HG03575 (cell line): ENCODE measurements at regions not wholly inside any gene's neighbourhood (a gene's known extent, or its start where the extent isn't known, plus 50 kb on each side); places are given as distances from the start of the nearest gene placed in this dataset.
"Not testable (repeated sequence)": the region's sequence is repeated elsewhere in the genome, so short reads cannot be mapped to it uniquely, and the experiment has no call there.

Source experiments
- ATAC-seq: cut with Tn5 transposase; IDR thresholded peaks from one replicate; pipeline ENCODE4 v1.9.1; 2021; ENCODE audit not compliant: unreplicated experiment, insufficient number of reproducible peaks, low FRiP score; ENCODE audit errors: extremely low read depth

- not testable (repeated sequence) for ATAC-seq
Measured at GRCh38 chr6:145570336-145570735, 165.0 kb downstream of the EPM2A start.

GRCh38 chr6:145574269-145574668 lies 161.1 kb downstream of the EPM2A start:
- ATAC-seq, result not testable (repeated sequence)
